ENCODE measurements at regions not wholly inside any gene's neighbourhood (a gene's known extent, or its start where the extent isn't known, plus 50 kb on each side); places are given as distances from the start of the nearest gene placed in this dataset.

DNA sequence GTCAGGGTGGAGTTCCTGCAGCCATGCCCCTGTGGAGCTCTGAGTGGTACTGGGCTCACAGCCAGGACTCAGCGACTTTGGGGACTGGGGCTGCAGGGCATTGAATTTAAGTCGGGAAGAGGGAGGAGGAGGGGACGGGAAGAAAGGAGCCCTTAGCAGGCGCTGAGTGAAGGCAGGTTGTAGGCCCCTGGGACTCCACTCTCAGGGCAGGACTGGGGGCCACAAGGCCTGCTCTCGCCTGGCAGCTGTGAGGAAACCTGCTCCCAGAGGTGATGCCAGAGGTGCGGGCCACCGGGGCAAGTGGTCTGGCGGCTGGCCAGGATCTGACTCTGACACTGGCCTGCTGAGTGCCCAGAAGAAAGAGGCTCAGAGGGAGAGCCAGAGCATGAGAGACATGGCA, 73.5 kb downstream of the EPHB3 start:
- DNase-seq (ENCODE audit: low read depth in 6 of 9, low spot score in 9 of 9): no peak
- Histone ChIP-seq H3K36me3 (ENCODE audit: control insufficient read depth in 2 of 2, insufficient read depth in 2 of 2, low read length in 1 of 2) (no peaks in the 10 kb centered on the region), H3K27ac (ENCODE audit: low read depth in 1 of 2, low read length in 1 of 2) (no peak overlapping the region), H3K4me3 (ENCODE audit: low read length in 2 of 2) (no peak overlapping the region), H3K4me1 (ENCODE audit: control insufficient read depth in 2 of 2, insufficient read depth in 2 of 2, low read length in 2 of 2) (peaks cover 0 to 40% of the 10 kb centered on the region in 2 donors), H3K27me3 (ENCODE audit: control insufficient read depth in 2 of 2, insufficient read depth in 1 of 2, low read length in 1 of 2) (no peaks in the 10 kb centered on the region), H3K9me3 (ENCODE audit: control insufficient read depth in 2 of 2, insufficient read depth in 1 of 2, low read length in 1 of 2) (no peaks in the 10 kb centered on the region)
- WGBS: 69% methylated on average over 8 of the region's 8 CpGs

DNA sequence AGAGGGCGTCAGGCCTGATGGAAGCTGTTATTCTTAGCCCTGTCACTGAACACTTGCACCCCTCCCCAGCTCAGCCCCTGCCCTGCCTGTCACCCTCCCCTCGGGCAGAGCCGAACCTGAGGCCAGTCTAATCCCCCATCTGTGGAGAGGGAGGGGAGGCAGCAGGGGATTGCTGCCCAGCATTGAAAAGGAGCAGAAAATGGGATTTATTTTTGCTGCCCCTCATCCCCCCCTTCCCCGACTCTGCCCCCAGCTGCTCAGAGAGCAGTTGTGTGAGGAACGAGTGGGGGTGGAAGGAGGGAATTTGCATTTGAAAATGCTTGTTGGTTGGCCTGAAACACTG, 71.6 kb downstream of the EPHB3 start:
- no peak for DNase-seq (ENCODE audit: low read depth in 6 of 9, low spot score in 9 of 9)
- WGBS: 96% methylated on average over 5 of the region's 5 CpGs
- Histone ChIP-seq H3K27ac (ENCODE audit: low read depth in 1 of 2, low read length in 1 of 2) (no peak overlapping the region), H3K27me3 (ENCODE audit: control insufficient read depth in 2 of 2, insufficient read depth in 1 of 2, low read length in 1 of 2) (no peaks in the 10 kb centered on the region), H3K4me3 (ENCODE audit: low read length in 2 of 2) (no peak overlapping the region), H3K4me1 (ENCODE audit: control insufficient read depth in 2 of 2, insufficient read depth in 2 of 2, low read length in 2 of 2) (peaks cover 0 to 21% of the 10 kb centered on the region in 2 donors), H3K9me3 (ENCODE audit: control insufficient read depth in 2 of 2, insufficient read depth in 1 of 2, low read length in 1 of 2) (no peaks in the 10 kb centered on the region), H3K36me3 (ENCODE audit: control insufficient read depth in 2 of 2, insufficient read depth in 2 of 2, low read length in 1 of 2) (no peaks in the 10 kb centered on the region)

DNA sequence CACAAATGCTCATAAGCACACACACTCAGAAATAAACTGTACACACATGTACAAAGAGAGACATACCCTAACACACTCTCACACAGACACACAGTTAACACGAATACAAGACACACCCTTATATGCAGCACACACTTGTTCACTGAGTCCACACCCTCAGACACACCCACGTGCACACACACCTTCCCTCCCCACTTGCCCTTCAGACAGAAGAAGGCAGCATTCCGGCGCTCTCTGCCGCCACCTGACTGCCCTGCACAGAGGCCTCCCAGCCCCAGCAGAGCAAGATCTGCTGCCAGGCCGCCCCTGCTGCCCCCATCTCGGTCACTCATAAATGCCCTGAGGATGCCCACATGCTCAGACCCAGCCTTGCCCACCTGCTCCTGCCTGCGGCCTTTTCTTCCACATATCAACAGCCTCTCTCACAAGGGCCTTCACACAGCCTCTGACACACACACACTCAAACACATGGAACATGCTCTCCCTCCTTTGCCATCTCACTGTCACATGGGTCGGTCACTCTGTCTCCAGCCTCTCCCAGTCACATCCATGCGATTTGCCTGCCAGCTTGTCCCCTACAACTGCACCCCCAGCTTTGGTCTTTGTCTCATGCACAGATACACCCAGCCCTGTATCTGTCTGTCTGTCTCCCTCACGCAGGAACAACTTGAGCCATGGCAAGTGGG, 71.1 kb downstream of the EPHB3 start:
- Histone ChIP-seq H3K9me3 (ENCODE audit: control insufficient read depth in 2 of 2, insufficient read depth in 1 of 2, low read length in 1 of 2) (no peaks in the 10 kb centered on the region), H3K4me3 (ENCODE audit: low read length in 2 of 2) (no peak overlapping the region), H3K36me3 (ENCODE audit: control insufficient read depth in 2 of 2, insufficient read depth in 2 of 2, low read length in 1 of 2) (no peaks in the 10 kb centered on the region), H3K4me1 (ENCODE audit: control insufficient read depth in 2 of 2, insufficient read depth in 2 of 2, low read length in 2 of 2) (peaks cover 0 to 19% of the 10 kb centered on the region in 2 donors), H3K27ac (ENCODE audit: low read depth in 1 of 2, low read length in 1 of 2) (no peak overlapping the region), H3K27me3 (ENCODE audit: control insufficient read depth in 2 of 2, insufficient read depth in 1 of 2, low read length in 1 of 2) (no peaks in the 10 kb centered on the region)
- 97% methylated on average over 11 of the region's 11 CpGs for WGBS
- no peak for DNase-seq (ENCODE audit: low read depth in 6 of 9, low spot score in 9 of 9)
